Esophagus muscularis mucosa (tissue), 4 donors: ENCODE measurements at regions not wholly inside any gene's neighbourhood (a gene's known extent, or its start where the extent isn't known, plus 50 kb on each side); places are given as distances from the start of the nearest gene placed in this dataset.

Source experiments
- DNase-seq: peaks from one replicate; pipeline ENCODE4 v3.0.0-alpha.2; 2017; ENCODE audit errors: extremely low spot score
- H3K27ac ChIP-seq, 4 donors: fragments of 200-600 bp; sonication (generic); replicated peaks in 1 of 4; 1 replicate in 3 of 4; 2 replicates in 1 of 4; pipeline ENCODE4 v1.5.1; 2016 to 2019; ENCODE audit warnings: mild to moderate bottlenecking in 1 of 4
- H3K27me3 ChIP-seq, 4 donors: fragments of 200-600 bp; sonication (generic); one replicate each; pipeline versions ENCODE4 v1.5.1 to v1.6.0; 2016 to 2019
- H3K36me3 ChIP-seq, 4 donors: fragments of 200-600 bp; sonication (generic); one replicate each; pipeline ENCODE4 v1.5.1; 2016 to 2019
- H3K4me1 ChIP-seq, 4 donors: fragments of 200-600 bp; sonication (generic); one replicate each; pipeline ENCODE4 v1.5.1; 2016 to 2019
- H3K4me3 ChIP-seq, 4 donors: fragments of 200-600 bp; sonication (generic); 1 replicate in 2 of 4; 2 replicates in 2 of 4; pipeline ENCODE4 v1.5.1; 2016 to 2019; ENCODE audit warnings: mild to moderate bottlenecking in 4 of 4, moderate library complexity in 1 of 4
- H3K9me3 ChIP-seq, 4 donors: fragments of 200-600 bp; sonication (generic); 1 replicate in 3 of 4; 2 replicates in 1 of 4; pipeline ENCODE4 v1.5.1; 2016 to 2019
- CTCF ChIP-seq, 3 experiments: fragments of 200-600 bp in 2 of 3; fragments of 450-650 bp in 1 of 3; sonication (generic) in 2 of 3; IDR thresholded peaks; one replicate each; pipeline ENCODE4 v1.5.1; 2017 to 2019; ENCODE audit warnings: antibody characterized with exemption in 3 of 3, mild to moderate bottlenecking in 2 of 3, moderate library complexity in 1 of 3
- EP300 ChIP-seq: sonication (generic); formaldehyde crosslinking; IDR thresholded peaks from one replicate; pipeline ENCODE4 v1.6.1; 2017; ENCODE audit warnings: antibody characterized with exemption
- POLR2A ChIP-seq: fragments of 450-650 bp; IDR thresholded peaks from one replicate; pipeline ENCODE4 v1.6.1; 2017; ENCODE audit warnings: antibody characterized with exemption, moderate library complexity, mild to moderate bottlenecking, low read depth
- POLR2AphosphoS5 ChIP-seq, 2 donors: sonication (generic); formaldehyde crosslinking; IDR thresholded peaks; one replicate each; pipeline ENCODE4 v1.6.1; 2017; ENCODE audit warnings: antibody characterized with exemption in 2 of 2
- WGBS: methylation state at CpG from one replicate; pipeline ENCODE4 v1.1.5; 2018; 5-methylcytosine and 5-hydroxymethylcytosine counted together
- intact Hi-C: fragments of 100-400 bp; cut with DNase I; formaldehyde crosslinking; loops from one replicate; pipeline ENCODE4 v1.15.1; 2023

- Histone ChIP-seq H3K9me3 (no peaks in the 10 kb centered on the region), H3K4me3 (no peak overlapping the region), H3K4me1 (peaks cover 0 to 3% (median 0%) of the 10 kb centered on the region in 4 donors), H3K27me3 (no peaks in the 10 kb centered on the region), H3K27ac (no peak overlapping the region), H3K36me3 (no peaks in the 10 kb centered on the region)
- no peak for TF ChIP-seq POLR2AphosphoS5 (IDR thresholded peaks at IDR 0.05)
- TF ChIP-seq CTCF (IDR thresholded peaks at IDR 0.05) = no peak
- no peak for TF ChIP-seq POLR2A
- no peak for TF ChIP-seq EP300
- DNase-seq = no peak
- intact Hi-C loops = no loop called here
These were observed 775.0 kb downstream of the USP25 start for GRCh38 chr21:16504766-16505165.

GRCh38 chr21:16509476-16509875 lies 779.7 kb downstream of the USP25 start:
- Histone ChIP-seq H3K9me3 (no peaks in the 10 kb centered on the region), H3K36me3 (no peaks in the 10 kb centered on the region), H3K27me3 (no peaks in the 10 kb centered on the region), H3K27ac (no peak overlapping the region), H3K4me1 (peaks cover 0 to 3% (median 0%) of the 10 kb centered on the region in 4 donors), H3K4me3 (no peak overlapping the region)
- no peak for DNase-seq
- TF ChIP-seq EP300 = no peak
- no peak for TF ChIP-seq POLR2AphosphoS5 (IDR thresholded peaks at IDR 0.05)
- TF ChIP-seq CTCF (IDR thresholded peaks at IDR 0.05) = no peak
- TF ChIP-seq POLR2A = no peak
- 86% methylated on average over 3 of the region's 3 CpGs for WGBS
- intact Hi-C loops = no loop called here

- WGBS = 93% methylated on average over 2 of the region's 2 CpGs
- no peak for TF ChIP-seq EP300
- TF ChIP-seq POLR2A = no peak
- TF ChIP-seq POLR2AphosphoS5 (IDR thresholded peaks at IDR 0.05) = no peak
- no peak for TF ChIP-seq CTCF (IDR thresholded peaks at IDR 0.05)
- Histone ChIP-seq H3K36me3 (no peaks in the 10 kb centered on the region), H3K9me3 (peaks cover 0 to 11% (median 0%) of the 10 kb centered on the region in 4 donors), H3K4me1 (no peaks in the 10 kb centered on the region), H3K4me3 (no peak overlapping the region), H3K27ac (no peak overlapping the region), H3K27me3 (no peaks in the 10 kb centered on the region)
- intact Hi-C loops = no loop called here
- DNase-seq = no peak
These were observed 784.5 kb downstream of the USP25 start for GRCh38 chr21:16514316-16514715.

GRCh38 chr21:16517383-16517782 lies 787.6 kb downstream of the USP25 start:
- Histone ChIP-seq H3K27me3 (no peaks in the 10 kb centered on the region), H3K9me3 (peaks cover 0 to 11% (median 0%) of the 10 kb centered on the region in 4 donors), H3K4me3 (no peak overlapping the region), H3K36me3 (no peaks in the 10 kb centered on the region), H3K27ac (no peak overlapping the region), H3K4me1 (peaks cover 0 to 2% (median 0%) of the 10 kb centered on the region in 4 donors)
- 88% methylated on average over 1 of the region's 1 CpG for WGBS
- TF ChIP-seq CTCF (IDR thresholded peaks at IDR 0.05) = no peak
- TF ChIP-seq EP300 = no peak
- TF ChIP-seq POLR2A = no peak
- DNase-seq = no peak
- intact Hi-C loops = no loop called here

GRCh38 chr21:16519036-16519435 lies 789.3 kb downstream of the USP25 start:
- Histone ChIP-seq H3K9me3 (peaks cover 0 to 11% (median 0%) of the 10 kb centered on the region in 4 donors), H3K36me3 (no peaks in the 10 kb centered on the region), H3K27ac (no peak overlapping the region), H3K4me1 (peaks cover 0 to 7% (median 0%) of the 10 kb centered on the region in 4 donors), H3K4me3 (no peak overlapping the region), H3K27me3 (no peaks in the 10 kb centered on the region)
- no peak for DNase-seq
- intact Hi-C loops = no loop called here
- no peak for TF ChIP-seq EP300
- TF ChIP-seq CTCF (IDR thresholded peaks at IDR 0.05) = no peak
- no peak for TF ChIP-seq POLR2A
- no peak for TF ChIP-seq POLR2AphosphoS5 (IDR thresholded peaks at IDR 0.05)
- WGBS = 83% methylated on average over 2 of the region's 2 CpGs
